NB4 (cell line): ENCODE measurements at regions not wholly inside any gene's neighbourhood (a gene's known extent, or its start where the extent isn't known, plus 50 kb on each side); places are given as distances from the start of the nearest gene placed in this dataset.

Source experiments
- CTCF ChIP-seq: IDR thresholded peaks from one replicate; pipeline ENCODE4 v1.5.1; 2012; ENCODE audit warnings: low read depth, low read length
- MAX ChIP-seq: IDR thresholded peaks from 2 replicates; pipeline ENCODE4 v1.6.1; 2011; ENCODE audit warnings: low read depth, low read length

GRCh38 chr4:136749989-136750388, 782.3 kb downstream of the PCDH18 start:
- no peak for TF ChIP-seq MAX
- TF ChIP-seq CTCF, result no peak
